Type B pancreatic cell (in vitro differentiated cells): ENCODE measurements at regions not wholly inside any gene's neighbourhood (a gene's known extent, or its start where the extent isn't known, plus 50 kb on each side); places are given as distances from the start of the nearest gene placed in this dataset.
"Not testable (repeated sequence)": the region's sequence is repeated elsewhere in the genome, so short reads cannot be mapped to it uniquely, and the experiment has no call there.

Experiments
- DNase-seq: peaks from one replicate; pipeline ENCODE4 v3.0.0; 2021; ENCODE audit warnings: mixed read lengths; ENCODE audit not compliant: unreplicated experiment; ENCODE audit errors: extremely low spot score
- H3K27ac Mint-ChIP-seq: 2 replicates; pipeline ENCODE4 v1.8.0; 2021; ENCODE audit warnings: mild to moderate bottlenecking, mixed read lengths
- H3K27me3 Mint-ChIP-seq: 2 replicates; pipeline ENCODE4 v1.8.0; 2021; ENCODE audit warnings: mixed read lengths
- H3K36me3 Mint-ChIP-seq: 2 replicates; pipeline ENCODE4 v1.8.0; 2021; ENCODE audit warnings: mixed read lengths
- H3K4me1 Mint-ChIP-seq: one replicate; pipeline ENCODE4 v1.8.0; 2021; ENCODE audit warnings: mixed read lengths; ENCODE audit not compliant: unreplicated experiment
- H3K4me3 Mint-ChIP-seq: 2 replicates; pipeline ENCODE4 v1.8.0; 2021; ENCODE audit warnings: mild to moderate bottlenecking, mixed read lengths
- H3K9me3 Mint-ChIP-seq: 2 replicates; pipeline ENCODE4 v1.8.0; 2021; ENCODE audit warnings: mixed read lengths
- CTCF ChIP-seq: fragments of 200-600 bp; sonication (generic); conservative IDR thresholded peaks from 2 replicates; pipeline ENCODE4 v1.5.0; 2021; ENCODE audit warnings: antibody characterized with exemption, mild to moderate bottlenecking

GRCh38 chr15:94857466-94857865, 626.1 kb downstream of the MCTP2 start:
- Mint-ChIP-seq H3K36me3 (no peaks in the 10 kb centered on the region), H3K9me3 (no peaks in the 10 kb centered on the region), H3K27me3 (no peaks in the 10 kb centered on the region), H3K27ac (peak overlapping the region; percentile 66), H3K4me1 (no peaks in the 10 kb centered on the region), H3K4me3 (no peak overlapping the region)
- DNase-seq: no peak
- TF ChIP-seq CTCF: no peak

- H3K27ac Mint-ChIP-seq: peak overlapping the region; percentile 66
Measured at GRCh38 chr15:94858011-94858410, 626.6 kb downstream of the MCTP2 start.

GRCh38 chr15:94858449-94858848, 627.1 kb downstream of the MCTP2 start:
- Mint-ChIP-seq H3K4me3 (peak overlapping the region; percentile 6), H3K27ac (peak overlapping the region; percentile 66)

More at GRCh38 chr15:94858011-94858410, 626.6 kb downstream of the MCTP2 start:
- no peaks in the 10 kb centered on the region for H3K27me3 Mint-ChIP-seq
- H3K4me3 Mint-ChIP-seq: peak overlapping the region; percentile 6
- TF ChIP-seq CTCF: no peak
- no peaks in the 10 kb centered on the region for H3K9me3 Mint-ChIP-seq
- H3K36me3 Mint-ChIP-seq: no peaks in the 10 kb centered on the region
- DNase-seq: no peak
- H3K4me1 Mint-ChIP-seq: no peaks in the 10 kb centered on the region

GRCh38 chr15:94858920-94859319, 627.6 kb downstream of the MCTP2 start:
- Mint-ChIP-seq H3K4me1 (no peaks in the 10 kb centered on the region), H3K36me3 (no peaks in the 10 kb centered on the region), H3K4me3 (no peak overlapping the region), H3K27ac (peak overlapping the region; percentile 66), H3K9me3 (peaks cover 6% of the 10 kb centered on the region), H3K27me3 (no peaks in the 10 kb centered on the region)
- no peak for DNase-seq
- no peak for TF ChIP-seq CTCF

More at GRCh38 chr15:94858449-94858848, 627.1 kb downstream of the MCTP2 start:
- Mint-ChIP-seq H3K36me3 (no peaks in the 10 kb centered on the region), H3K27me3 (no peaks in the 10 kb centered on the region), H3K4me1 (no peaks in the 10 kb centered on the region), H3K9me3 (peaks cover 3% of the 10 kb centered on the region)
- no peak for DNase-seq
- TF ChIP-seq CTCF: no peak

GRCh38 chr15:94864600-94864999, 633.2 kb downstream of the MCTP2 start:
- Mint-ChIP-seq H3K27me3 (no peaks in the 10 kb centered on the region), H3K4me3 (no peak overlapping the region)

GRCh38 chr15:94868265-94868664, 636.9 kb downstream of the MCTP2 start:
- H3K4me1 Mint-ChIP-seq, H3K4me3 Mint-ChIP-seq, H3K27ac Mint-ChIP-seq, H3K27me3 Mint-ChIP-seq, H3K36me3 Mint-ChIP-seq, DNase-seq, H3K9me3 Mint-ChIP-seq: not testable (repeated sequence)

More at GRCh38 chr15:94864600-94864999, 633.2 kb downstream of the MCTP2 start:
- no peak for DNase-seq
- no peak for TF ChIP-seq CTCF
- peaks cover 6% of the 10 kb centered on the region for H3K9me3 Mint-ChIP-seq
- H3K36me3 Mint-ChIP-seq: no peaks in the 10 kb centered on the region
- H3K4me1 Mint-ChIP-seq: no peaks in the 10 kb centered on the region
- H3K27ac Mint-ChIP-seq: no peak overlapping the region
